HCT116 (cell line): ENCODE measurements at regions not wholly inside any gene's neighbourhood (a gene's known extent, or its start where the extent isn't known, plus 50 kb on each side); places are given as distances from the start of the nearest gene placed in this dataset.

Source experiments
- CBX3 ChIP-seq: IDR thresholded peaks from 2 replicates; pipeline ENCODE4 v1.6.1; 2012; ENCODE audit warnings: low read depth
- EGR1 ChIP-seq: IDR thresholded peaks from 2 replicates; pipeline ENCODE4 v1.6.1; 2012; ENCODE audit warnings: low read depth
- ELF1 ChIP-seq: IDR thresholded peaks from 2 replicates; pipeline ENCODE4 v1.6.1; 2012; ENCODE audit warnings: low read depth, borderline replicate concordance
- EZH2 ChIP-seq: fragments of 200-600 bp; sonication (generic); IDR thresholded peaks from 2 replicates; pipeline ENCODE4 v1.6.1; 2017; ENCODE audit warnings: antibody characterized with exemption, mixed run types
- EZH2phosphoT487 ChIP-seq: fragments of 200-600 bp; IDR thresholded peaks from 2 replicates; pipeline ENCODE4 v1.6.1; 2018; ENCODE audit warnings: antibody characterized with exemption, borderline replicate concordance
- JUND ChIP-seq: IDR thresholded peaks from 2 replicates; pipeline ENCODE4 v1.6.1; 2012
- POLR2A ChIP-seq: IDR thresholded peaks from 2 replicates; pipeline ENCODE4 v1.7.0; 2011; ENCODE audit warnings: borderline replicate concordance; ENCODE audit not compliant: insufficient read depth, insufficient read length; ENCODE audit errors: extremely low read depth
- POLR2AphosphoS5 ChIP-seq: IDR thresholded peaks from 2 replicates; pipeline ENCODE4 v1.6.1; 2011; ENCODE audit warnings: mild to moderate bottlenecking, low read depth, low read length, moderate library complexity
- RAD21 ChIP-seq: IDR thresholded peaks from 2 replicates; pipeline ENCODE4 v1.6.1; 2012; ENCODE audit warnings: low read depth, mild to moderate bottlenecking
- TCF7L2 ChIP-seq: IDR thresholded peaks from 2 replicates; pipeline ENCODE4 v1.7.0; 2011; ENCODE audit warnings: borderline replicate concordance, inconsistent platforms; ENCODE audit not compliant: insufficient read depth, insufficient read length; ENCODE audit errors: extremely low read depth
- ZNF274 ChIP-seq: fragments of 200-500 bp; sonication (Bioruptor generic); IDR thresholded peaks from 2 replicates; pipeline ENCODE4 v1.6.1; 2014; ENCODE audit warnings: mild to moderate bottlenecking, low read depth, low read length, inconsistent platforms
- TF ChIP-seq, protein P1 (sequence below), 3 experiments: fragments of 200-600 bp in 1 of 3; sonication (generic) in 1 of 3; IDR thresholded peaks in 2 of 3; conservative IDR thresholded peaks in 1 of 3; 2 replicates each; pipeline ENCODE4 v1.5.1; 2012 to 2017; ENCODE audit warnings: low read depth in 2 of 3, low read length in 2 of 3, antibody characterized with exemption in 1 of 3, borderline replicate concordance in 1 of 3, control low read depth in 1 of 3, mild to moderate bottlenecking in 1 of 3, mixed read lengths in 1 of 3, mixed run types in 1 of 3, moderate library complexity in 1 of 3; ENCODE audit not compliant: insufficient read depth in 1 of 3
- TF ChIP-seq, protein P2 (sequence below): IDR thresholded peaks from 2 replicates; pipeline ENCODE4 v1.6.1; 2012; ENCODE audit warnings: low read depth
- TF ChIP-seq, protein P3 (sequence below): IDR thresholded peaks from 2 replicates; pipeline ENCODE4 v1.6.1; 2012

GRCh38 chr4:26151615-26152014, 169.2 kb upstream of the RBPJ start:
- no peak for TF ChIP-seq ZNF274
- TF ChIP-seq, protein P1, sequence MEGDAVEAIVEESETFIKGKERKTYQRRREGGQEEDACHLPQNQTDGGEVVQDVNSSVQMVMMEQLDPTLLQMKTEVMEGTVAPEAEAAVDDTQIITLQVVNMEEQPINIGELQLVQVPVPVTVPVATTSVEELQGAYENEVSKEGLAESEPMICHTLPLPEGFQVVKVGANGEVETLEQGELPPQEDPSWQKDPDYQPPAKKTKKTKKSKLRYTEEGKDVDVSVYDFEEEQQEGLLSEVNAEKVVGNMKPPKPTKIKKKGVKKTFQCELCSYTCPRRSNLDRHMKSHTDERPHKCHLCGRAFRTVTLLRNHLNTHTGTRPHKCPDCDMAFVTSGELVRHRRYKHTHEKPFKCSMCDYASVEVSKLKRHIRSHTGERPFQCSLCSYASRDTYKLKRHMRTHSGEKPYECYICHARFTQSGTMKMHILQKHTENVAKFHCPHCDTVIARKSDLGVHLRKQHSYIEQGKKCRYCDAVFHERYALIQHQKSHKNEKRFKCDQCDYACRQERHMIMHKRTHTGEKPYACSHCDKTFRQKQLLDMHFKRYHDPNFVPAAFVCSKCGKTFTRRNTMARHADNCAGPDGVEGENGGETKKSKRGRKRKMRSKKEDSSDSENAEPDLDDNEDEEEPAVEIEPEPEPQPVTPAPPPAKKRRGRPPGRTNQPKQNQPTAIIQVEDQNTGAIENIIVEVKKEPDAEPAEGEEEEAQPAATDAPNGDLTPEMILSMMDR (IDR thresholded peaks at IDR 0.05 in 2 of 3, conservative IDR thresholded peaks at IDR 0.05 in 1 of 3; ENCODE audit: borderline replicate concordance in 1 of 3, insufficient read depth in 1 of 3, low read depth in 2 of 3, low read length in 2 of 3), result no peak
- TF ChIP-seq POLR2AphosphoS5, result no peak
- TF ChIP-seq RAD21, result no peak
- TF ChIP-seq EZH2, result no peak
- no peak for TF ChIP-seq JUND
- TF ChIP-seq, protein P2, sequence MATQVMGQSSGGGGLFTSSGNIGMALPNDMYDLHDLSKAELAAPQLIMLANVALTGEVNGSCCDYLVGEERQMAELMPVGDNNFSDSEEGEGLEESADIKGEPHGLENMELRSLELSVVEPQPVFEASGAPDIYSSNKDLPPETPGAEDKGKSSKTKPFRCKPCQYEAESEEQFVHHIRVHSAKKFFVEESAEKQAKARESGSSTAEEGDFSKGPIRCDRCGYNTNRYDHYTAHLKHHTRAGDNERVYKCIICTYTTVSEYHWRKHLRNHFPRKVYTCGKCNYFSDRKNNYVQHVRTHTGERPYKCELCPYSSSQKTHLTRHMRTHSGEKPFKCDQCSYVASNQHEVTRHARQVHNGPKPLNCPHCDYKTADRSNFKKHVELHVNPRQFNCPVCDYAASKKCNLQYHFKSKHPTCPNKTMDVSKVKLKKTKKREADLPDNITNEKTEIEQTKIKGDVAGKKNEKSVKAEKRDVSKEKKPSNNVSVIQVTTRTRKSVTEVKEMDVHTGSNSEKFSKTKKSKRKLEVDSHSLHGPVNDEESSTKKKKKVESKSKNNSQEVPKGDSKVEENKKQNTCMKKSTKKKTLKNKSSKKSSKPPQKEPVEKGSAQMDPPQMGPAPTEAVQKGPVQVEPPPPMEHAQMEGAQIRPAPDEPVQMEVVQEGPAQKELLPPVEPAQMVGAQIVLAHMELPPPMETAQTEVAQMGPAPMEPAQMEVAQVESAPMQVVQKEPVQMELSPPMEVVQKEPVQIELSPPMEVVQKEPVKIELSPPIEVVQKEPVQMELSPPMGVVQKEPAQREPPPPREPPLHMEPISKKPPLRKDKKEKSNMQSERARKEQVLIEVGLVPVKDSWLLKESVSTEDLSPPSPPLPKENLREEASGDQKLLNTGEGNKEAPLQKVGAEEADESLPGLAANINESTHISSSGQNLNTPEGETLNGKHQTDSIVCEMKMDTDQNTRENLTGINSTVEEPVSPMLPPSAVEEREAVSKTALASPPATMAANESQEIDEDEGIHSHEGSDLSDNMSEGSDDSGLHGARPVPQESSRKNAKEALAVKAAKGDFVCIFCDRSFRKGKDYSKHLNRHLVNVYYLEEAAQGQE, result no peak
- TF ChIP-seq, protein P3, sequence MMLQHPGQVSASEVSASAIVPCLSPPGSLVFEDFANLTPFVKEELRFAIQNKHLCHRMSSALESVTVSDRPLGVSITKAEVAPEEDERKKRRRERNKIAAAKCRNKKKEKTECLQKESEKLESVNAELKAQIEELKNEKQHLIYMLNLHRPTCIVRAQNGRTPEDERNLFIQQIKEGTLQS, result no peak
- TF ChIP-seq EZH2phosphoT487, result no peak
- no peak for TF ChIP-seq POLR2A
- TF ChIP-seq TCF7L2, result no peak
- TF ChIP-seq CBX3, result no peak
- TF ChIP-seq ELF1, result no peak
- TF ChIP-seq EGR1, result no peak
